ENCODE measurements at regions not wholly inside any gene's neighbourhood (a gene's known extent, or its start where the extent isn't known, plus 50 kb on each side); places are given as distances from the start of the nearest gene placed in this dataset.
"Not testable (repeated sequence)": the region's sequence is repeated elsewhere in the genome, so short reads cannot be mapped to it uniquely, and the experiment has no call there.

DNA sequence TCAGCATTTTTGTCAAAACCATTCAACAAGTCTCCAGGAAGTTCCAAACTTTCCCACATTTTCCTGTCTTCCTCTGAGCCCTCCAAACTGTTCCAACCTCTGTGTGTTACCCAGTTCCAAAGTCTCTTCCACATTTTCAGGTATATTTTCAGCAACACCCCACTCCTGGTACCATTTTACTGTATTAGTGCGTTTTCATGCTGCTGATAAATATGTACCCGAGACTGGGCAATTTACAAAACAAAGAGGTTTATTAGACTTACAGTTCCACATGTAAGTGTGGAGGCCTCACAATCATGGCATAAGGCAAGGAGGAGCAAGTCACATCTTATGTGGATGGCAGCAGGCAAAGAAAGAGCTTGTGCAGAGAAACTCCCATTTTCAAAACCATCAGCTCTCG lies 315.9 kb upstream of the ESRRG start:
- DNase-seq (ENCODE audit: low read depth) = not testable (repeated sequence)

DNA sequence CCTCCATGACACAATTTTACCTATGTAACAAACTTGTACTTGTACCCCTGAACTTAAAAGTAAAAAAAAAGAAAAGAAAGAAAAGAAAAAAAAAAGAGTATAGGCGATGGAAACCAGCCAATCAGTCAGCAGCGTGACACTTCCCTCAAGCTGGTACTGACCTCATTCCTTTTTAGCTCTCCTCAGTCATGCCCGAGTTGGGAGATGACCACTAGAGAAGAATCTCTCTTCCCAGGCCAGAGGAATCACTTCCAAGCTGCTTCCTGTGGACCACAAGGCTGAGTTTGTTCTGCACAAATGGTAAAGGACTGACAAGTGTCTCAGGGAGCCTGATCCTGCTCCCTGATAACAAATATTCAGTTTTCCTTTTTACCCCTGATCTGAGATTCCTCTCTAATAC lies 313.5 kb upstream of the ESRRG start:
- no peak for DNase-seq (ENCODE audit: low read depth)

DNA sequence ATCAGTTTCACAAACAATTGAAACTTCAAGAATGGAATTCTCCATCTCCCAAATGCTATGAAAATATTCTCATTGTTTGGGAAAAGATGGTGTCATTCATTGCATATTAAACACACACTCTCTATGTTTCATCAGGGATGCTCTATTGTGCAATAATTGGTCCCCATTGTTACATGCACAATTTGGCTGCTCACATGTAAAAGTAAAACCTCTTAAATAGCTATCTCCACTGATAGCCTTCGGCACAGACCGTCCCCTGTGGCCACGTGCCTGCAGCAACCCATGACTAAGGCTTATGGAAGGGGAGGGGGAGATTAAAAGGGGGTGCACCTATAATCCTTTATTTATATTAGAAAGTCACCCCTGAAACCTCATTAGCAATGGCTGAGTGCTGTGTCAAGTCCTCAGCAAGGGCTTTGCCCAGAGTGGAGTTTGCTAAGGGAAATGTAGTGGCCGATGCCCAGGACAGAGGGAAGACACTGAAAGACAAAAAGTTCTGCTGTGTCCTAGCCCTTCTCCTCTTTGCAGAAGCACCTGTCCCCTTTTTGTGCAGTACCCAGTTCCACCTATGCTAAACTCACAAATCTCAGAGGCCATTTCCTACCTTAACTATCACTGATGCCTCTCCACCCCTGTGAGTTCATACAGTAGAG lies 309.6 kb upstream of the ESRRG start:
- no peak for DNase-seq (ENCODE audit: low read depth)

DNA sequence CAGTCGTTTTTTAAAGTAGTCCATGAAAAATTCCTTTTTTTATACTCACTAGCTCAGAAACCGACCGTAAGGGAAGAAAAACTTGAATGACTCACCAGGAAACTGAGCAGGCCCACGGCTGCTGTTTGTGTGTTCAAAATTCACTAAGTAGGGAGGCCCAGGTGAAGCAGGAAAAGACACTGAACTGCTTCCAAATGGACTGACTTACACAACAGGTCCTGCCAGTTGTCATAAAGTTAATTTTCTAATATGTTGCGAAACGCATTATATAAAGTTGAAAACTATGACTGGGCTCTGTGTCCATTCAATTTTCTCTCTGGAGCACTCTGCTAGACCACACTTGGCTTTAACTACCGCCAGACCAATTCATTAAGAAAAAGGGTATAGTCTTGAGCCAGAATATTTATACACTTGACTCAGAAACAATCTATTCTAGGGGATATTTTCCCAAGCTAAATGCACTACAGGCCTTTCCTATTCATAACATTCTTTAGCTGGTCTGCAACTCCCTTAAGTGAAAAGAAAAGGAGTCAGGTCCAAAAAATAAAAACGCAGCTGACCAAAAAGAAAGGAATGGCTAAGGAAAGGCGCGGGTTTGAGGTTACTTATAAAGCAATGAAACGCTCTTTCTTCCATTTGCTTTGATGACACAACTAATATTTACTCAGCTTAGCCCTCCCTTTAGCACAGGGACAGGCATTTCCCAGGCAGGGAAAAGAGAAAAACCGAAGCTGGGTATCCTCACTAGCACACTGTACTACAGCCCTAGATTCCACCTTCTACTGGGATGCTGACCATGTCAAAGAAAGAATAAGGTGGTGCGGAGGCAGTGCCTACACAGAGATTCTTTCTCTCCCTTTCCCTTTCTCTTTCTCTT lies 306.3 kb upstream of the ESRRG start:
- peak; percentile 67 for DNase-seq (ENCODE audit: low read depth)

DNA sequence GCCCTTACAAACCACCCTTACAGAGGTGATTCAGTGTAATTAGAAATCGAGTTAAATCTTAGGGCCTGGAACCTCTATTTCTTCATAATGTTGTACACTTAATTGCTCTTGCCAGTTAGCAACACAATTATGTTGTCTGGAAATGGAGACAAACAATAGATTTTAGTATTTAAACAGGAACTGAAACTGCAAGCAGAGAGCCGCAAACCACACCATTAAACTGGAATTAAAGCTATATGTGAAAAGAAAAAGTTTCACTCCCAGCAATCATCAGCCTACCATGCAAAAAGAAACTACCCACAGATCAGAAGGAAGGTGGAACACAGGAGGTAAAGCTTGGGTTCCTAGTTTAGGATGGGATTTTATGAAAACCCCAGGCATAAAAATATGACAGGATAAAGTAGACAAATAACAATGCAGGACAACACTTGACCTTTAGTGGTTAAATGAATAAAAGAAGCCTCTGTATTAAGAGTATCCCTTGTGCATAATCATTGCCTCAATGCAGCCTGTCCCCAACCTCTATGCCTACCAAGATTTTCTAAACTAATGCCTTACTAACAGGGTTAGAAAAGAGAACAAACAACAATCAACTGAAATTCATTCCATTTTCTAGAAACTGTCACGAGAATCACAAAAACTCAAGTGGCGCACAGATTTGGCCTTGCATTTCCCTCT lies 304.3 kb upstream of the ESRRG start:
- DNase-seq (ENCODE audit: low read depth) = no peak

DNA sequence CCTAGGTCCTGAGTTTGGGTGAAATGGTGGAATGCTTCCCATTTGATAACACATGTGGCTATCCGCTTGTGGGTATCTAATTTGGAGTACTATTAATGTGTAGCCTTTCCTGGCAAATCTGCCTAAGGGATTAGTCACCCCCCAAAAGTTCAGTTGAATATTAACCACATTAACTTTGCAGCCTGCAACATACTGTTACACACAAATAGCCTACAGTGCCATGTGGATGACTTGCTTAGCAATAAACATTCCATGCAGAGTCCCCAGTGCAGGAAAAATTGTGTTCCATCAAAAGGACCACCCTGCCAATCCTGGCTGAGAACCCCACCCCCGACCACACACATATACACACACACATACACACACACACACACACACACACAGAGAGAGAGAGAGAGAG lies 303.3 kb upstream of the ESRRG start:
- DNase-seq (ENCODE audit: low read depth) = peak; percentile 1

DNA sequence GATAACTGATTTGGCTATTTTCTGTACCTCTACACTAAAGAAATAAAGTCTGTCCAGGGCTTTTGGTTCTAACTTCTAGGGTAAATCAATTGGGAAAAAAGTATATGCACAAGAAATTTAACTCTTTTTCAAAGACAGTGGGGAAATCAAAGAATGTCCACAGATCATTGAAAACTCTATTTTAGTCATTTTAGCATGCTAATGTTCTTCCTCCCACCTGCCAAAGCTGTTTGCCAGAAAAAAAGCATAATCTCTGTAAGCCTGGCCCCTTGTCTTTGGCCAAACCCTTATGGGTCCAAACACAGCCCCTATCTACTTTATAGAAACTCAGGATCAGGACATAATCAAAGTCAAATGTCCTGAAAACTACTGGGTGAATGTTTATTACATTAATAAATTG lies 302.2 kb upstream of the ESRRG start:
- no peak for DNase-seq (ENCODE audit: low read depth)

DNA sequence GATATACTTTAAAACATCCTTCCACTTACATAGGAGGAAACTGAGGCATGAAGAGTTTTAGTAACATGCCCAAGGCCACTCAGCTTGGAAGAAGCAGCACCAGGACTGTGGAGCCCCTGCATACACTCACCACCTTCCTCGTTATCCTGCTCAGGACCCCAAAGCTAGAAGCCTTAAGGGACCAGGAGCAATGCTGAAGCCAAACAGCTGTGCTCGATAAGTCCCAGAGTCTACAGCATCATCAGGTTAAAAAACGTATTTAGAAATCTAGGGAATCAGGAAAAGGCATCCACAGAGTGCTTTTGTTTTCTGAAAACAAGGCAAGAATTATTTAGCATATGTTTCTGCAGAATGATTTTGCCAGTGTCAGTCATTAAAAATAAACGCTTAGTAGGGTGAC lies 301.7 kb upstream of the ESRRG start:
- DNase-seq (ENCODE audit: low read depth) = no peak

DNA sequence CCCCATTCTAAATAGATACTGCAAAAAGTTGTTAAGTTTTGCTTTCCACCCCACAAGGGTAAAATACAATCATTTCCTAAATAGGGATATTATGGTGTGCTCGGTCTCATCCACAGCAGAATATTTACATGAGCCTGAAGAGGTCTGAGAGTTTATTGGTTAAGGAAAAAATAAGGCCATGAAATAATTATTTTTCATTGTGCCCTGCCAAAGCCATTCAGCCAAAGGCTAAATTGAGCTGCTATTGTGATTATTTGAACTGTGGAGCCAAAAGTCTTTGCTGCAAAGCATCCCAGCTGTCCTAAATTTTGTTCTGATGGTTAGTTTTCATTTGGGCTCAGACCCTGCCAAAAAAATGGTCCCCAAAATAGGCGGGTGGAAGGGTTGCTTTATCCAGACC lies 298.7 kb upstream of the ESRRG start:
- DNase-seq (ENCODE audit: low read depth) = no peak

DNA sequence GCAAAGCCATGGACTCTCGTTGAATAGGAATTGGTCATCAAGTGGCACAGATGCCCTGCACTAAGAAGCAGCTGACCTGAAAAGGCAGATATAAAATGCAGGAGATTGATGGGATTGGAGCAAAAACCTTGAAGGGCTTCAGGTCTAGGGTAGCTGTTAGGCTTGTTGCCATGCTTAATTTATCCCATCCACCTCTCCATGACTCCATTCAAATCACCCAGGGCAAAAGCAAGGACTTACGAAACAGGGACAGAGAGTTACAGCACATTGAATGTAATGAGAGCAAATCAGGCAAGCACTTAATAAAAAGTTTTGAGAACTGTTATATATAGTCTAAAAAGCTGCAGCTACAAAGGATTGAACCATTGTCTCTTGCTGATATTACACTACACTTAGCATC lies 298.2 kb upstream of the ESRRG start:
- DNase-seq (ENCODE audit: low read depth) = no peak

DNA sequence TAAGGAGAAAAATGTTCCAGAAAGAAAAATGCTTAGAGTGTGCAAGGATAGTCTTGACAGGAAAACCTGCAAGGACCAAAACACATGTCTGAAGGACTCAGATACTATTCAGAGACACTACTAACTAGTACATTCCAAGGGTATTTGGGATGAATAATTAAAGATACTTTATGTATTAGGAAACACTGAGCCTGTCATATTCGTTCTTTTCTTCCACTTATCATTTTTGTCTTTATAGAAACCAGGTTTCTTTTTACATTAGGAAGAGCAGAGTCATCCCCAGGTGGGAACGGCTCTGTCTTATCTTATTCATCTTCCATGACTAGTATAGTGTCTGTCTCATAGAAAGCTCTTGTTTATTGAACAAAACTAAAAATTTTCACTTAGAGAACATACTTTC lies 296.2 kb upstream of the ESRRG start:
- no peak for DNase-seq (ENCODE audit: low read depth)

DNA sequence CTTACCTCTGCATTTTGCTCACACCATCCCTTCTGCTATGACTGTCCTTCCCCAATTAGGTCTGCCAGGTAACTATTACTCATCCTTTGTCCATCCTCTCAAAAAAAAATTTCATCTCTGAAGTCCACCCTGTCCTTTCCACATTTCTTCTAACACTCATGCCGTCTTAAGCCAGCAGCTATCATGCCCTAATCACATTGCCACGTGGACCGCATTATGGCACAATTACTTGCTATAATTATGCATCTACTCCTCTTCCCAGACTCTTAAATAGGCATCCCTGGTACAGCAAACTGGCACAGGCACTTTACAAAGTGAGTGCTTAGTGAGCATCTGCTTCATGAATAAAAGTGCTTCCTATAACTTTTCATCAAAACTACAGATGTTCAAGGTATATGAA lies 295.4 kb upstream of the ESRRG start:
- DNase-seq (ENCODE audit: low read depth) = no peak

DNA sequence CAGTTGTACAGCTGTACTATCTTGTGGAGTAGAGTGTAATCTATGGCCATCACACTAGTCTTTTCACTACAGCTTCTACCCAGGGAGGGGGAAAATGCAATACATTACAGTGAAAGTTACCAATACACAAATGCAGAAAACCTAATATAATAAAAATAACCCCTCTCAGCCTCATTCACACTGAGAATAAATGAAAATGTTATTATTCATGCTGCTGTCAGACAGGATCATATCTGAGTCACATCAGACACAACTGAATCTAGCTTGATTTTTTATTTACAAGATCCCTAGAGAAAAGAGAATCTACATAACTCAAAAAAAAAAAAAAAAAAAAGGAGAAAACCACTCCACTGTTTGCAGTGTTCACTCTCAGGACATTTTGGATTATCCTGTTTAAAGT lies 293.9 kb upstream of the ESRRG start:
- DNase-seq (ENCODE audit: low read depth) = no peak

DNA sequence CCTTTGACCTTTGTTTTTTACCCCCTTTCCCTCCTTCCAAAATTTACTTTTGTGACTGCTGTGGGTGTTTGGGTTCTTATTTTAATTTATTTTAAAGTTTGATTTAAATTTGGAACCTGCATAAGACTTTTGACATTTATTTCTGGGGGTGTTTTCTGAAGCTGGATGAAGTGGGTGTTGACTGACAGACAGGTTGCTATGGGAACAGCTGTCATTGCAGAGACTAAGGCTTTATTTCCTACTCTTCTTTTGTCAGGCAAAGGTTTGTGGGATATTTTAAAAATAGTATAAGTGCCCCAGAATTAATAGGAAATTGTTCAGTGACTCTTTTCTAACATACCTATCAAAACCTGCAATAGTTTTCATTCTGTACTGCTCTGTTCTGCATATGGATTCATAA lies 290.8 kb upstream of the ESRRG start:
- no peak for DNase-seq (ENCODE audit: low read depth)

DNA sequence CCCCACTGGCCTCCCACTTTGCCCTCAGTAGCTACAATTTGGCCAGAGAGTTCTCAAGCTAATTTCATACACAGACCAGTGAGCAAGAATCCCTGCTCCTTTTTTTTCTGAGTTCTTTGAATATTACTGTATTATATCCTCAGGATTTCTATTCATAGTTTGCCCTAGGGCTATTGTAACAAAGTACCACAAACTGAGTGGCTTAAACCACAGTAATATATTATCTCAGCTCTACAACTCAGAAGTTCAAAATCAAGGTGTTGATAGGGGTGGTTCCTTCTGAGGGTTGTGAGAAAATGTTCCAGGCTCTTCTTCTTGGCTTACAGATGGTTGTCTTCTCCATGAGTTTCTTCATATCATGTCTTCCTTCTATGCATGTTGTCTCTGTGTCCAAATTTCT lies 289.4 kb upstream of the ESRRG start:
- DNase-seq (ENCODE audit: low read depth) = no peak

DNA sequence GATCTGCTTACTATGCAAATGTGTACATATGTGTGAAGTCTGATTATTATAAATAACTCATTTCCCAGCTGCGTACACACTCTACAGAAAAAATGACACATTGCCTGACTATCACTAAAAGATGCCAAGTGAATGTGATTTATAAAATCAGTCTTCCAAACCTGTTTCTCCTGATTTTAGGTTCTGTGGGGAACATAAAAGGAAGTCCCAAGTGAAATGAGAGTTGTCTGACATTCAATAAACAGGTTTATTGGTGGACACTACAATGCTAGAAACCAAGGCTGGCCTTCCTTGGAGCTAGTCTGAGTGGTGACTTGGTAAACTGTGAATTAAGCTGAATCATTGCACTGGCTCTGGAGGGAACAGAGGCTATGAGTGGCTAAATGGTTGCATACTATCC lies 287.9 kb upstream of the ESRRG start:
- DNase-seq (ENCODE audit: low read depth) = no peak

DNA sequence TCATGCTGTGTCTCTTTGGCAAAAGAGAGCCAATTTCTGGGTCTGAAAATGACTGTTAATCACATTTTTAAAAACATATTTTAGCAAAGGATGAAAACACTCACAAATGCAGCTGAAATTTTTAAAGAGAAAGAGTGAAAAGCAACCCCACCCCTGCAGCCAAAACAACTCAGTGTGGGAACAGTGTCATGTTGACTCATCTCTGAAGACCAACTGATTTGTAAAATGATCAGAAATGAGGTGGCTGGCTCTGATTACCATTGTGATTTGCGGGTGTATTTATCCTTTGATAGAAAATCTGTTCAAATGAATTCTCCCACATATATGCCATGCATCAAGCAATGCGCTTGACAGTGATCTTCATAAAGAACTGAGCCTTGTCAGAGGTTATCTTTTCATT lies 287.0 kb upstream of the ESRRG start:
- no peak for DNase-seq (ENCODE audit: low read depth)

DNA sequence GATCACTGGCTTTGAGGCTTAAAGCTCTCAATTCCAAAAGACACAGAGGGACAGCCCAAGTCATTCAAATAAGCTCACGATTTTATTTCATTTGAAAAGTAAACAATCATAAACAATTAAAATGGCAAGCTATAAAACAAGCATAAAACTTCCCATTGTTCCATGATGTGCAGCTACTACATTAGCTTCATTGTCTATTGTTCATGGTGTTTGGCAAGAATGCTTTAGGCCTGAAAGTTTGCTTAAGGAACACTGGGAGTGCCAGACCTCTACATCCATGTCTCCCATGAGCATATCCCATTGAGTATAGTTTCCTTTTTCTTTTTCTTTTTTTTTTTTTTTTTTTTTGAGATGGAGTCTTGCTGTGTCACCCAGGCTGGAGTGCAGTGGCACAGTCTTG lies 286.1 kb upstream of the ESRRG start:
- DNase-seq (ENCODE audit: low read depth) = no peak

DNA sequence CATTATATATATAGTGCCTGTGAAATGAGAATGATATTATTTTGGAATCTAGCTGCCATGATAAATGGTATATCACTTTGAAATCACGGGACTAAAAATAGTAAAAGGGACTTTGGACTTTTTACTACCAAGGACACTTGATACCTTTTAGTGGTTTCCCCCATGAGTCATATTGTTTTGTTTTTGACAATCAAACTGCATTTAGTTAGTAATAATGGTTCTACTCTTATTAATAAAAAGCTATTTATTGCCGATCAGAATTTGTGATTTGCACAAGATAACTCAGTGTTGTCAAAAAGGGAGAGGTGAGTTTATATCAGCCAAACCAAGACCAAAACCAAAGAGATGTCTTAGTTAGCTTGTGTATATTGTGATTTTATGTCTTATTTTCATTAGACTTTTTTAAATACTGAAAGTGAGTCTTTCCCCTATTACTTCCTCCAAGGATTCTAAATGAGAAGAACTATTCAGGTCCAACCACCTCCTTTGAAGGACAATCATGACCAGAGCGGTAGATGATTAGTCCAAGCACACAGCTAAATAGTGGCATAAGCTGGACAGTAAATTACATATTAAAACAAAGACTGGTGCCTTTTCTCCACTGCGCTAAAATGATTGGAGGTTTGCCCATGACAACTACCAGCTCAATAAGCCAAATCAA lies 281.7 kb upstream of the ESRRG start:
- no peak for DNase-seq (ENCODE audit: low read depth)

DNA sequence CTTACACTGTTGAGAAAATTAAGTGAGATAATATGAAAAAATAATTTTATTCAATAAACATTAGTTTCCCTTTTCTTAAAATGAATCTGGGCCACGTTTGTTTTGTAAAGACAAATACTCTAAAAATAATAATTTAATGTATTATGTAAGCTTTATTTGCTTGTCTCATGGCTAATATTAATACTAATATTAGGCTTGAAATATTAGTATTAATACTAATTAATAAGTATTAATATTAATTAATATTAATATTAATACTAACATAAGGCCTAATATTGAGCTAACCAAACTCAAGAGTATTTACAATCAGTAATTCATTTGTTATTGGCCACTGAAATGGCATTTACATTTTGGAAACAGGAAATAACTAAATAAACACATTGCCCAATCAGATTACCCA lies 280.1 kb upstream of the ESRRG start:
- DNase-seq (ENCODE audit: low read depth) = no peak

DNA sequence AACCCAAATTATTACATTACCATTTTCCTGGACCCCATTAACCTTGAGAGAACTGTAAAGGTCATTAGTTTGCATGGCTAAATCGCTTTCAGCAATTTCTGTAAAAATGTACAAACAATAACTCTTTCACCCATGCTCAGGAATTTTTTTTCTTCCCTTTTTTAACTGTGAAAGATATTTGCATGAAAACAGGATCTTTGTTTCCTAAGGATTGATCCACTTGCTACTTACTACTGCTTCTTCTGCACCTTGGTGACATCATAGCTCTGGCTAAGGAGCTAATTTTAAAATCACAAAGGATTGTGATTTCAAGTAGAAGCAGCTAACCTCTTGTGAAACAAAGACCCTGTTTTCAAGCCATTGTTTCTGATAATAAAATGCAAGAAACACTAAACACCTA lies 274.6 kb upstream of the ESRRG start:
- DNase-seq (ENCODE audit: low read depth) = no peak

DNA sequence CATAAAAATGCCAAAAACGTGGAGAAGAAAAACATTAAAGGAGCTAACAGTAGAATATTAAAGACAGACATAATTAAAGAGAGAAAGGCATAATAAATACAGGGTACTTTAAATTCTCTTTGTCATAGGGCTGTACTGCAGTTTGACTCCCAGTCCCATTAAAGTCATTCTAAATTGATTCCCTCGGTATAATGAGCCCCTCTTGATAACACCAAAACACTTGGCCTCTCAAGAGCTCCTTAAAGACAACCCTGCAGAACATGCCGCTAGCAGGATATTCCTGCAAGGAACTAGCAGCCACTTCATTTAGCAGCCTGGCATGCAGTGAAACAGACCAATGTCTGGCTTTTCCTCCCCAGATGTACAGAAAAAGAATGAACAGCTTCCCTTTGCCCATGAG lies 273.8 kb upstream of the ESRRG start:
- no peak for DNase-seq (ENCODE audit: low read depth)

DNA sequence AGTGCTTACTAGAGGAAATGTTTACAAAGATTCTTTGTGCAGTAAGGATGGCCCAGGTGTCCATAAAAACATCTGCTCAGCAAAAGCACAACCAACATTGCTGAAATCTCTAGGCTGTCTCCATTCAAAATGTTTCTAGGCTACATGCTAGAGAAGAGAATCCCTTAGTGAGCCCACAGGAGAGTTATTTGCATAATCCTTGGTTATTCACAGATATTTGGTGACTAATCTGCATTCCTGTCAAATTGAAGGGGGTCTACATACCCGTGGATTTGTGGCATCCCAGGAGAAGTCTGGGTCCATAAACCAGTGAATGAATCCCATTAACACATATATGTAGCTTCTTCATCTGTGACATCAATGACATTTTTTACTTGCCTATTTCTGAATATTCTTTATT lies 261.3 kb upstream of the ESRRG start:
- no peak for DNase-seq (ENCODE audit: low read depth)
